ENCODE measurements at regions not wholly inside any gene's neighbourhood (a gene's known extent, or its start where the extent isn't known, plus 50 kb on each side); places are given as distances from the start of the nearest gene placed in this dataset.

- 49 to 85% (median 74%) methylated on average over 4 of the region's 4 CpGs for WGBS, 5 donors
Observed at GRCh38 chr10:2658780-2659179, 408.6 kb upstream of the PFKP start.

GRCh38 chr10:2650328-2650727 is 417.0 kb upstream of the PFKP start:
- H3K36me3 ChIP-seq = no peaks in the 10 kb centered on the region
- H3K4me3 ChIP-seq = no peak overlapping the region
- H3K9me3 ChIP-seq = no peaks in the 10 kb centered on the region
- intact Hi-C loops (cut with DNase I; ENCODE audit: low total_unique reads) = no loop called here
- H3K27me3 ChIP-seq (replicated peaks in 1 of 7) = peaks cover 0 to 11% (median 0%) of the 10 kb centered on the region in 7 donors
- no peak for TF ChIP-seq POLR2AphosphoS5 (IDR thresholded peaks at IDR 0.05)
- TF ChIP-seq CTCF (IDR thresholded peaks at IDR 0.05 in 8 of 11, conservative IDR thresholded peaks at IDR 0.05 in 3 of 11) = no peak
- no peak for TF ChIP-seq POLR2A (IDR thresholded peaks at IDR 0.05)
- no peak overlapping the region for H3K27ac ChIP-seq
- H3K4me1 ChIP-seq = no peaks in the 10 kb centered on the region
- no peak for DNase-seq
- WGBS, 5 donors = 65 to 80% (median 75%) methylated on average over 4 of the region's 4 CpGs

More at GRCh38 chr10:2658780-2659179, 408.6 kb upstream of the PFKP start:
- Histone ChIP-seq H3K27me3 (replicated peaks in 1 of 7) (peaks cover 0 to 11% (median 0%) of the 10 kb centered on the region in 7 donors), H3K36me3 (no peaks in the 10 kb centered on the region), H3K4me1 (no peaks in the 10 kb centered on the region), H3K9me3 (no peaks in the 10 kb centered on the region), H3K27ac (no peak overlapping the region), H3K4me3 (no peak overlapping the region)
- TF ChIP-seq POLR2A (IDR thresholded peaks at IDR 0.05) = no peak
- no peak for TF ChIP-seq CTCF (IDR thresholded peaks at IDR 0.05 in 8 of 11, conservative IDR thresholded peaks at IDR 0.05 in 3 of 11)
- TF ChIP-seq POLR2AphosphoS5 (IDR thresholded peaks at IDR 0.05) = no peak
- intact Hi-C loops (cut with DNase I; ENCODE audit: low total_unique reads) = no loop called here
- DNase-seq = no peak

- no peak for DNase-seq
- H3K27ac ChIP-seq = no peak overlapping the region
- WGBS, 5 donors = 87 to 95% (median 90%) methylated on average over 4 of the region's 4 CpGs
- no peaks in the 10 kb centered on the region for H3K36me3 ChIP-seq
- no peak overlapping the region for H3K4me3 ChIP-seq
- H3K4me1 ChIP-seq = no peaks in the 10 kb centered on the region
- TF ChIP-seq POLR2A (IDR thresholded peaks at IDR 0.05) = no peak
- TF ChIP-seq POLR2AphosphoS5 (IDR thresholded peaks at IDR 0.05) = no peak
- no peak for TF ChIP-seq CTCF (IDR thresholded peaks at IDR 0.05 in 8 of 11, conservative IDR thresholded peaks at IDR 0.05 in 3 of 11)
- intact Hi-C loops (cut with DNase I; ENCODE audit: low total_unique reads) = no loop called here
- H3K9me3 ChIP-seq = no peaks in the 10 kb centered on the region
- peaks cover 0 to 9% (median 0%) of the 10 kb centered on the region in 7 donors for H3K27me3 ChIP-seq (replicated peaks in 1 of 7)
Observed at GRCh38 chr10:2641028-2641427, 426.3 kb upstream of the PFKP start.

GRCh38 chr10:2633630-2634029 is 433.7 kb upstream of the PFKP start:
- no peak overlapping the region for H3K27ac ChIP-seq
- no peak overlapping the region for H3K4me3 ChIP-seq
- no peaks in the 10 kb centered on the region for H3K4me1 ChIP-seq
- peaks cover 0 to 9% (median 0%) of the 10 kb centered on the region in 7 donors for H3K27me3 ChIP-seq (replicated peaks in 1 of 7)
- H3K36me3 ChIP-seq = no peaks in the 10 kb centered on the region
- DNase-seq = no peak
- H3K9me3 ChIP-seq = no peaks in the 10 kb centered on the region
- WGBS, 5 donors = 74 to 87% (median 75%) methylated on average over 6 of the region's 6 CpGs
- TF ChIP-seq POLR2A (IDR thresholded peaks at IDR 0.05) (no peak), CTCF (IDR thresholded peaks at IDR 0.05 in 8 of 11, conservative IDR thresholded peaks at IDR 0.05 in 3 of 11) (no peak), POLR2AphosphoS5 (IDR thresholded peaks at IDR 0.05) (no peak)
- intact Hi-C loops (cut with DNase I; ENCODE audit: low total_unique reads) = no loop called here

Measured in spleen (tissue), 11 donors.